ENCODE measurements at regions not wholly inside any gene's neighbourhood (a gene's known extent, or its start where the extent isn't known, plus 50 kb on each side); places are given as distances from the start of the nearest gene placed in this dataset.

- DNase-seq = no peak
- no peaks in the 10 kb centered on the region for H3K27me3 ChIP-seq
- no peaks in the 10 kb centered on the region for H3K9me3 ChIP-seq
- WGBS, 2 donors = 90 to 97% methylated on average over 3 of the region's 3 CpGs
- TF ChIP-seq POLR2A (IDR thresholded peaks at IDR 0.05) (no peak), CTCF (IDR thresholded peaks at IDR 0.05) (no peak)
- H3K4me3 ChIP-seq (replicated peaks in 1 of 3) = no peak overlapping the region
- no peaks in the 10 kb centered on the region for H3K36me3 ChIP-seq
- H3K27ac ChIP-seq = no peak overlapping the region
- no peaks in the 10 kb centered on the region for H3K4me1 ChIP-seq
- intact Hi-C loops (cut with DNase I) = no loop called here
These were observed 185.3 kb upstream of the CCDC196 start for GRCh38 chr14:66300886-66301285.

GRCh38 chr14:66306101-66306500, 180.1 kb upstream of the CCDC196 start:
- H3K4me1 ChIP-seq = no peaks in the 10 kb centered on the region
- no peaks in the 10 kb centered on the region for H3K27me3 ChIP-seq
- no peak overlapping the region for H3K27ac ChIP-seq
- DNase-seq = no peak
- H3K9me3 ChIP-seq = no peaks in the 10 kb centered on the region
- intact Hi-C loops (cut with DNase I) = no loop called here
- TF ChIP-seq CTCF (IDR thresholded peaks at IDR 0.05) = no peak
- no peak for TF ChIP-seq POLR2A (IDR thresholded peaks at IDR 0.05)
- H3K4me3 ChIP-seq (replicated peaks in 1 of 3) = no peak overlapping the region
- no peaks in the 10 kb centered on the region for H3K36me3 ChIP-seq

GRCh38 chr14:66311058-66311457, 175.1 kb upstream of the CCDC196 start:
- intact Hi-C loops (cut with DNase I) = no loop called here
- no peaks in the 10 kb centered on the region for H3K36me3 ChIP-seq
- 78 to 81% methylated on average over 3 of the region's 3 CpGs for WGBS, 2 donors
- H3K27ac ChIP-seq = no peak overlapping the region
- no peaks in the 10 kb centered on the region for H3K4me1 ChIP-seq
- H3K4me3 ChIP-seq (replicated peaks in 1 of 3) = no peak overlapping the region
- H3K27me3 ChIP-seq = no peaks in the 10 kb centered on the region
- no peaks in the 10 kb centered on the region for H3K9me3 ChIP-seq
- DNase-seq = no peak
- TF ChIP-seq CTCF (IDR thresholded peaks at IDR 0.05) (no peak), POLR2A (IDR thresholded peaks at IDR 0.05) (no peak)

- H3K4me1 ChIP-seq = no peaks in the 10 kb centered on the region
- intact Hi-C loops (cut with DNase I) = no loop called here
- no peak for DNase-seq
- WGBS, 2 donors = 61 to 79% methylated on average over 5 of the region's 5 CpGs
- H3K27ac ChIP-seq = no peak overlapping the region
- no peaks in the 10 kb centered on the region for H3K27me3 ChIP-seq
- no peak for TF ChIP-seq CTCF (IDR thresholded peaks at IDR 0.05)
- no peak for TF ChIP-seq POLR2A (IDR thresholded peaks at IDR 0.05)
- H3K4me3 ChIP-seq (replicated peaks in 1 of 3) = no peak overlapping the region
- no peaks in the 10 kb centered on the region for H3K36me3 ChIP-seq
- no peaks in the 10 kb centered on the region for H3K9me3 ChIP-seq
These were observed 174.2 kb upstream of the CCDC196 start for GRCh38 chr14:66311990-66312389.

- WGBS, 2 donors = 82 to 91% methylated on average over 3 of the region's 3 CpGs
- no peaks in the 10 kb centered on the region for H3K36me3 ChIP-seq
These were observed 173.7 kb upstream of the CCDC196 start for GRCh38 chr14:66312451-66312850.

More at GRCh38 chr14:66312451-66312850, 173.7 kb upstream of the CCDC196 start:
- intact Hi-C loops (cut with DNase I) = no loop called here
- TF ChIP-seq CTCF (IDR thresholded peaks at IDR 0.05) (no peak), POLR2A (IDR thresholded peaks at IDR 0.05) (no peak)
- Histone ChIP-seq H3K27me3 (no peaks in the 10 kb centered on the region), H3K9me3 (no peaks in the 10 kb centered on the region), H3K27ac (no peak overlapping the region), H3K4me1 (no peaks in the 10 kb centered on the region), H3K4me3 (replicated peaks in 1 of 3) (no peak overlapping the region)
- no peak for DNase-seq

Data from thyroid gland (tissue), 4 donors.